ENCODE measurements at regions not wholly inside any gene's neighbourhood (a gene's known extent, or its start where the extent isn't known, plus 50 kb on each side); places are given as distances from the start of the nearest gene placed in this dataset.

DNA sequence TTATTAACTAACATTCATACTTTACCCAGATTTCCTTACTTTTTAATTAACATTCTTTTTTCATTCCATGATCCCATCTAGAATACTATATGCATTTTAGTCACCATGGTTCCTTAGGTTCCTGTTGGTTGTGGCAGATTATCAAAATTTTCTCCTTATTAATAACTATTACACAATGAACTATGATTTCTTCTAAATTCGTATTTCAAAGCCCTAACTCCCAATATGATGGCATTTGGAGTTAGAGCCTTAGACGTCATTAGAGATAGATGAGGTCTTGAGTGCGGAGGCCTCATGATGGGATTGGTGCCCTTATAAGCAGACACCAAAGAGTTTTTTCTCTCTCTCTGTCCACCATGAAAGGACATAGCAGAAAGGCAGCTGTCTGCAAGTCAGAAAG is 485.4 kb downstream of the TLR4 start:
- TF ChIP-seq GTF2I (CRISPR knock-in tag; conservative IDR thresholded peaks at IDR 0.05) (no peak), ZNF121 (CRISPR knock-in tag; IDR thresholded peaks at IDR 0.05) (no peak), NR1H2 (CRISPR knock-in tag; IDR thresholded peaks at IDR 0.05) (no peak), GRHL2 (CRISPR knock-in tag; IDR thresholded peaks at IDR 0.05; ENCODE audit: insufficient replicate concordance, severe bottlenecking) (no peak), ZNF396 (CRISPR knock-in tag; IDR thresholded peaks at IDR 0.05; ENCODE audit: borderline replicate concordance) (no peak), ZNF263 (CRISPR knock-in tag; IDR thresholded peaks at IDR 0.05; ENCODE audit: low read depth) (no peak), ZNF671 (CRISPR knock-in tag; IDR thresholded peaks at IDR 0.05) (no peak), ZNF138 (CRISPR knock-in tag; conservative IDR thresholded peaks at IDR 0.05) (no peak), TCF7 (CRISPR knock-in tag; IDR thresholded peaks at IDR 0.05; ENCODE audit: low read depth) (no peak), SOX15 (CRISPR knock-in tag; IDR thresholded peaks at IDR 0.05) (no peak), HMGA2 (CRISPR knock-in tag; IDR thresholded peaks at IDR 0.05) (no peak), NR2C2 (CRISPR knock-in tag; IDR thresholded peaks at IDR 0.05) (no peak), NFYB (CRISPR knock-in tag; conservative IDR thresholded peaks at IDR 0.05; ENCODE audit: low read depth) (no peak), CREB1 (CRISPR knock-in tag; IDR thresholded peaks at IDR 0.05) (no peak)
- TF ChIP-seq, protein P1, sequence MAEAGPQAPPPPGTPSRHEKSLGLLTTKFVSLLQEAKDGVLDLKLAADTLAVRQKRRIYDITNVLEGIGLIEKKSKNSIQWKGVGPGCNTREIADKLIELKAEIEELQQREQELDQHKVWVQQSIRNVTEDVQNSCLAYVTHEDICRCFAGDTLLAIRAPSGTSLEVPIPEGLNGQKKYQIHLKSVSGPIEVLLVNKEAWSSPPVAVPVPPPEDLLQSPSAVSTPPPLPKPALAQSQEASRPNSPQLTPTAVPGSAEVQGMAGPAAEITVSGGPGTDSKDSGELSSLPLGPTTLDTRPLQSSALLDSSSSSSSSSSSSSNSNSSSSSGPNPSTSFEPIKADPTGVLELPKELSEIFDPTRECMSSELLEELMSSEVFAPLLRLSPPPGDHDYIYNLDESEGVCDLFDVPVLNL (CRISPR knock-in tag; IDR thresholded peaks at IDR 0.05; ENCODE audit: borderline replicate concordance, low read depth) = no peak
- TF ChIP-seq, protein P2, sequence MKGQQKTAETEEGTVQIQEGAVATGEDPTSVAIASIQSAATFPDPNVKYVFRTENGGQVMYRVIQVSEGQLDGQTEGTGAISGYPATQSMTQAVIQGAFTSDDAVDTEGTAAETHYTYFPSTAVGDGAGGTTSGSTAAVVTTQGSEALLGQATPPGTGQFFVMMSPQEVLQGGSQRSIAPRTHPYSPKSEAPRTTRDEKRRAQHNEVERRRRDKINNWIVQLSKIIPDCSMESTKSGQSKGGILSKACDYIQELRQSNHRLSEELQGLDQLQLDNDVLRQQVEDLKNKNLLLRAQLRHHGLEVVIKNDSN (CRISPR knock-in tag; IDR thresholded peaks at IDR 0.05) = no peak
- TF ChIP-seq, protein P3, sequence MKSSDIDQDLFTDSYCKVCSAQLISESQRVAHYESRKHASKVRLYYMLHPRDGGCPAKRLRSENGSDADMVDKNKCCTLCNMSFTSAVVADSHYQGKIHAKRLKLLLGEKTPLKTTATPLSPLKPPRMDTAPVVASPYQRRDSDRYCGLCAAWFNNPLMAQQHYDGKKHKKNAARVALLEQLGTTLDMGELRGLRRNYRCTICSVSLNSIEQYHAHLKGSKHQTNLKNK (CRISPR knock-in tag; IDR thresholded peaks at IDR 0.05) = no peak
- Mint-ChIP-seq H3K36me3 (no peaks in the 10 kb centered on the region), H3K4me3 (no peak overlapping the region), H3K4me1 (no peaks in the 10 kb centered on the region), H3K9me3 (no peaks in the 10 kb centered on the region), H3K27ac (no peak overlapping the region), H3K27me3 (ENCODE audit: low read depth) (no peaks in the 10 kb centered on the region)
- no peak for ATAC-seq
- ChIA-PET POLR2A (no interaction called here), CTCF (no interaction called here)
- DNase-seq (ENCODE audit: low spot score) = no peak

DNA sequence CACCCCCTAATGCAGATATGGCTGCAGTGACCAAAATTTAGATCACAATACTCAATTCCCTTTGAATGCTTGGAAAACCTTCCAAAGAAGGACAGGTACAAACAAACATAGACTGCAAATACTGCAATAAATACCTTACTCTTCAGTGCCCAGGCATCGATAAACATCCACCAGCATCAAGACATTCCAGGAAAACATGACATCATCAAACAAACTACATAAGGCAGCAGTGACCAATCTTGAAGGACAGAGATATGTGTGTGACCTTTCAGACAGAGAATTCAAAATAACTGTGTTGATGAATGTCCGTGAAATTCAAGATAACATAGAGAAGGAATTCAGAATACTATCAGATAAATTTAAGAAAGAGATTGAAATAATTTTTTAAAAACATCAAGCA is 488.6 kb downstream of the TLR4 start:
- no peaks in the 10 kb centered on the region for H3K4me1 Mint-ChIP-seq

More for the DNA sequence above, 488.6 kb downstream of the TLR4 start:
- H3K4me3 Mint-ChIP-seq = no peak overlapping the region
- no peak for ATAC-seq
- ChIA-PET POLR2A (no interaction called here), CTCF (no interaction called here)
- no peaks in the 10 kb centered on the region for H3K36me3 Mint-ChIP-seq
- no peak for DNase-seq (ENCODE audit: low spot score)
- H3K27ac Mint-ChIP-seq = no peak overlapping the region
- TF ChIP-seq ZNF219 (CRISPR knock-in tag; IDR thresholded peaks at IDR 0.05; ENCODE audit: borderline replicate concordance) (no peak), ELF4 (CRISPR knock-in tag; IDR thresholded peaks at IDR 0.05; ENCODE audit: low read depth) (no peak), ZNF317 (CRISPR knock-in tag; IDR thresholded peaks at IDR 0.05; ENCODE audit: borderline replicate concordance, low read depth) (no peak), ZNF396 (CRISPR knock-in tag; IDR thresholded peaks at IDR 0.05; ENCODE audit: borderline replicate concordance) (no peak), NFYB (CRISPR knock-in tag; conservative IDR thresholded peaks at IDR 0.05; ENCODE audit: low read depth) (no peak), TCF7 (CRISPR knock-in tag; IDR thresholded peaks at IDR 0.05; ENCODE audit: low read depth) (no peak), TEAD1 (CRISPR knock-in tag; IDR thresholded peaks at IDR 0.05) (no peak), ESRRA (CRISPR knock-in tag; IDR thresholded peaks at IDR 0.05; ENCODE audit: borderline replicate concordance) (no peak)
- TF ChIP-seq, protein P4, sequence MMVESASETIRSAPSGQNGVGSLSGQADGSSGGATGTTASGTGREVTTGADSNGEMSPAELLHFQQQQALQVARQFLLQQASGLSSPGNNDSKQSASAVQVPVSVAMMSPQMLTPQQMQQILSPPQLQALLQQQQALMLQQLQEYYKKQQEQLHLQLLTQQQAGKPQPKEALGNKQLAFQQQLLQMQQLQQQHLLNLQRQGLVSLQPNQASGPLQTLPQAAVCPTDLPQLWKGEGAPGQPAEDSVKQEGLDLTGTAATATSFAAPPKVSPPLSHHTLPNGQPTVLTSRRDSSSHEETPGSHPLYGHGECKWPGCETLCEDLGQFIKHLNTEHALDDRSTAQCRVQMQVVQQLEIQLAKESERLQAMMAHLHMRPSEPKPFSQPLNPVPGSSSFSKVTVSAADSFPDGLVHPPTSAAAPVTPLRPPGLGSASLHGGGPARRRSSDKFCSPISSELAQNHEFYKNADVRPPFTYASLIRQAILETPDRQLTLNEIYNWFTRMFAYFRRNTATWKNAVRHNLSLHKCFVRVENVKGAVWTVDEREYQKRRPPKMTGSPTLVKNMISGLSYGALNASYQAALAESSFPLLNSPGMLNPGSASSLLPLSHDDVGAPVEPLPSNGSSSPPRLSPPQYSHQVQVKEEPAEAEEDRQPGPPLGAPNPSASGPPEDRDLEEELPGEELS (CRISPR knock-in tag; IDR thresholded peaks at IDR 0.05) = no peak
- TF ChIP-seq, protein P5, sequence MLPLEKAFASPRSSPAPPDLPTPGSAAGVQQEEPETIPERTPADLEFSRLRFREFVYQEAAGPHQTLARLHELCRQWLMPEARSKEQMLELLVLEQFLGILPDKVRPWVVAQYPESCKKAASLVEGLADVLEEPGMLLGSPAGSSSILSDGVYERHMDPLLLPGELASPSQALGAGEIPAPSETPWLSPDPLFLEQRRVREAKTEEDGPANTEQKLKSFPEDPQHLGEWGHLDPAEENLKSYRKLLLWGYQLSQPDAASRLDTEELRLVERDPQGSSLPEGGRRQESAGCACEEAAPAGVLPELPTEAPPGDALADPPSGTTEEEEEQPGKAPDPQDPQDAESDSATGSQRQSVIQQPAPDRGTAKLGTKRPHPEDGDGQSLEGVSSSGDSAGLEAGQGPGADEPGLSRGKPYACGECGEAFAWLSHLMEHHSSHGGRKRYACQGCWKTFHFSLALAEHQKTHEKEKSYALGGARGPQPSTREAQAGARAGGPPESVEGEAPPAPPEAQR (CRISPR knock-in tag; IDR thresholded peaks at IDR 0.05) = no peak
- no peaks in the 10 kb centered on the region for H3K27me3 Mint-ChIP-seq (ENCODE audit: low read depth)
- H3K9me3 Mint-ChIP-seq = peaks cover 11% of the 10 kb centered on the region

Measured in WTC11 (cell line).